ENCODE measurements at regions not wholly inside any gene's neighbourhood (a gene's known extent, or its start where the extent isn't known, plus 50 kb on each side); places are given as distances from the start of the nearest gene placed in this dataset.

GRCh38 chr21:27407271-27407670 is 440.4 kb upstream of the ADAMTS5 start:
- DNase-seq (ENCODE audit: low read depth in 4 of 4, low spot score in 2 of 4), result no peak

GRCh38 chr21:27406300-27407009 is 439.6 kb upstream of the ADAMTS5 start:
- peak in 2 of 4 donors; percentile 36 to 47 for DNase-seq (ENCODE audit: low read depth in 4 of 4, low spot score in 2 of 4)

GRCh38 chr21:27403011-27403410 is 436.1 kb upstream of the ADAMTS5 start:
- no peak for DNase-seq (ENCODE audit: low read depth in 4 of 4, low spot score in 2 of 4)

GRCh38 chr21:27400045-27400444 is 433.2 kb upstream of the ADAMTS5 start:
- no peak for DNase-seq (ENCODE audit: low read depth in 4 of 4, low spot score in 2 of 4)

- DNase-seq (ENCODE audit: low read depth in 4 of 4, low spot score in 2 of 4), result no peak
Measured at GRCh38 chr21:27397578-27397977, 430.7 kb upstream of the ADAMTS5 start.

GRCh38 chr21:27393726-27394125 is 426.8 kb upstream of the ADAMTS5 start:
- DNase-seq (ENCODE audit: low read depth in 4 of 4, low spot score in 2 of 4), result no peak

- no peak for DNase-seq (ENCODE audit: low read depth in 4 of 4, low spot score in 2 of 4)
Measured at GRCh38 chr21:27391990-27392389, 425.1 kb upstream of the ADAMTS5 start.

GRCh38 chr21:27390384-27390783 is 423.5 kb upstream of the ADAMTS5 start:
- no peak for DNase-seq (ENCODE audit: low read depth in 4 of 4, low spot score in 2 of 4)

GRCh38 chr21:27388825-27389224 is 421.9 kb upstream of the ADAMTS5 start:
- no peak for DNase-seq (ENCODE audit: low read depth in 4 of 4, low spot score in 2 of 4)

- no peak for DNase-seq (ENCODE audit: low read depth in 4 of 4, low spot score in 2 of 4)
Measured at GRCh38 chr21:27382404-27382803, 415.5 kb upstream of the ADAMTS5 start.

- DNase-seq (ENCODE audit: low read depth in 4 of 4, low spot score in 2 of 4), result no peak
Measured at GRCh38 chr21:27380303-27380702, 413.4 kb upstream of the ADAMTS5 start.

GRCh38 chr21:27379354-27379753 is 412.5 kb upstream of the ADAMTS5 start:
- no peak for DNase-seq (ENCODE audit: low read depth in 4 of 4, low spot score in 2 of 4)

GRCh38 chr21:27372381-27372780 is 405.5 kb upstream of the ADAMTS5 start:
- no peak for DNase-seq (ENCODE audit: low read depth in 4 of 4, low spot score in 2 of 4)

- no peak for DNase-seq (ENCODE audit: low read depth in 4 of 4, low spot score in 2 of 4)
Measured at GRCh38 chr21:27371975-27372331, 405.1 kb upstream of the ADAMTS5 start.

GRCh38 chr21:27371115-27371974 is 404.5 kb upstream of the ADAMTS5 start:
- peak in 1 of 4 donors; percentile 7 for DNase-seq (ENCODE audit: low read depth in 4 of 4, low spot score in 2 of 4)

- no peak for DNase-seq (ENCODE audit: low read depth in 4 of 4, low spot score in 2 of 4)
Measured at GRCh38 chr21:27369978-27370571, 403.2 kb upstream of the ADAMTS5 start.

- DNase-seq (ENCODE audit: low read depth in 4 of 4, low spot score in 2 of 4), result no peak
Measured at GRCh38 chr21:27369234-27369633, 402.3 kb upstream of the ADAMTS5 start.

- DNase-seq (ENCODE audit: low read depth in 4 of 4, low spot score in 2 of 4), result no peak
Measured at GRCh38 chr21:27366646-27367235, 399.9 kb upstream of the ADAMTS5 start.

- no peak for DNase-seq (ENCODE audit: low read depth in 4 of 4, low spot score in 2 of 4)
Measured at GRCh38 chr21:27366036-27366435, 399.1 kb upstream of the ADAMTS5 start.

- no peak for DNase-seq (ENCODE audit: low read depth in 4 of 4, low spot score in 2 of 4)
Measured at GRCh38 chr21:27365394-27365793, 398.5 kb upstream of the ADAMTS5 start.

All from left renal cortex interstitium (tissue), 4 donors.